ENCODE measurements at regions not wholly inside any gene's neighbourhood (a gene's known extent, or its start where the extent isn't known, plus 50 kb on each side); places are given as distances from the start of the nearest gene placed in this dataset.

GRCh38 chr17:74147056-74147835 lies 56.2 kb upstream of the RPL38 start:
- Histone ChIP-seq H3K36me3 (ENCODE audit: insufficient read depth, low read length) (no peaks in the 10 kb centered on the region), H3K9ac (ENCODE audit: low read depth, low read length) (no peak overlapping the region), H3K4me1 (ENCODE audit: insufficient read depth, low read length) (0 out of 2 replicates have a peak, but pooled peaks cover 8% of the 10 kb centered on the region), H3K27me3 (ENCODE audit: insufficient read depth, low read length) (no peaks in the 10 kb centered on the region), H3K9me3 (ENCODE audit: insufficient read depth, low read depth, low read length) (peaks cover 18% of the 10 kb centered on the region), H3K27ac (ENCODE audit: low read depth, low read length) (no peak overlapping the region), H3K4me3 (ENCODE audit: low read length) (no peak overlapping the region)
- 94% methylated on average over 14 of the region's 15 CpGs for whole genome bisulfite sequencing

- Histone ChIP-seq H3K27me3 (ENCODE audit: insufficient read depth, low read length) (no peaks in the 10 kb centered on the region), H3K4me1 (ENCODE audit: insufficient read depth, low read length) (0 out of 2 replicates have a peak, but pooled peaks cover 8% of the 10 kb centered on the region), H3K9me3 (ENCODE audit: insufficient read depth, low read depth, low read length) (peaks cover 11% of the 10 kb centered on the region), H3K36me3 (ENCODE audit: insufficient read depth, low read length) (no peaks in the 10 kb centered on the region), H3K9ac (ENCODE audit: low read depth, low read length) (no peak overlapping the region), H3K27ac (ENCODE audit: low read depth, low read length) (no peak overlapping the region), H3K4me3 (ENCODE audit: low read length) (no peak overlapping the region)
- 91% methylated on average over 4 of the region's 4 CpGs for WGBS
These were observed 55.5 kb upstream of the RPL38 start for GRCh38 chr17:74147966-74148365.

- 86% methylated on average over 4 of the region's 4 CpGs for WGBS
- H3K4me3 ChIP-seq (ENCODE audit: low read length): no peak overlapping the region
- no peaks in the 10 kb centered on the region for H3K36me3 ChIP-seq (ENCODE audit: insufficient read depth, low read length)
- H3K9me3 ChIP-seq (ENCODE audit: insufficient read depth, low read depth, low read length): peaks cover 6% of the 10 kb centered on the region; the same call in 1 of the 2 replicates
- H3K27me3 ChIP-seq (ENCODE audit: insufficient read depth, low read length): no peaks in the 10 kb centered on the region
- H3K27ac ChIP-seq (ENCODE audit: low read depth, low read length): no peak overlapping the region
- H3K4me1 ChIP-seq (ENCODE audit: insufficient read depth, low read length): 0 out of 2 replicates have a peak, but pooled peaks cover 8% of the 10 kb centered on the region
- H3K9ac ChIP-seq (ENCODE audit: low read depth, low read length): no peak overlapping the region
These were observed 55.0 kb upstream of the RPL38 start for GRCh38 chr17:74148446-74148845.

GRCh38 chr17:74148901-74149596 lies 54.4 kb upstream of the RPL38 start:
- H3K4me3 ChIP-seq (ENCODE audit: low read length): no peak overlapping the region
- H3K27me3 ChIP-seq (ENCODE audit: insufficient read depth, low read length): no peaks in the 10 kb centered on the region
- WGBS: 95% methylated on average over 7 of the region's 7 CpGs
- H3K36me3 ChIP-seq (ENCODE audit: insufficient read depth, low read length): no peaks in the 10 kb centered on the region
- H3K9ac ChIP-seq (ENCODE audit: low read depth, low read length): no peak overlapping the region
- H3K4me1 ChIP-seq (ENCODE audit: insufficient read depth, low read length): 0 out of 2 replicates have a peak, but pooled peaks cover 8% of the 10 kb centered on the region
- 0 out of 2 replicates have a peak, but pooled peaks cover under 1% of the 10 kb centered on the region for H3K9me3 ChIP-seq (ENCODE audit: insufficient read depth, low read depth, low read length)
- H3K27ac ChIP-seq (ENCODE audit: low read depth, low read length): no peak overlapping the region

- Histone ChIP-seq H3K9ac (ENCODE audit: low read depth, low read length) (no peak overlapping the region), H3K4me3 (ENCODE audit: low read length) (no peak overlapping the region), H3K9me3 (ENCODE audit: insufficient read depth, low read depth, low read length) (no peaks in the 10 kb centered on the region), H3K4me1 (ENCODE audit: insufficient read depth, low read length) (0 out of 2 replicates have a peak, but pooled peaks cover 8% of the 10 kb centered on the region), H3K36me3 (ENCODE audit: insufficient read depth, low read length) (no peaks in the 10 kb centered on the region), H3K27ac (ENCODE audit: low read depth, low read length) (no peak overlapping the region), H3K27me3 (ENCODE audit: insufficient read depth, low read length) (no peaks in the 10 kb centered on the region)
- WGBS: 76% methylated on average over 13 of the region's 13 CpGs
These were observed 53.7 kb upstream of the RPL38 start for GRCh38 chr17:74149597-74150427.

GRCh38 chr17:74150428-74151025 lies 53.0 kb upstream of the RPL38 start:
- WGBS: 87% methylated on average over 13 of the region's 14 CpGs
- H3K4me3 ChIP-seq (ENCODE audit: low read length): no peak overlapping the region
- H3K27me3 ChIP-seq (ENCODE audit: insufficient read depth, low read length): no peaks in the 10 kb centered on the region
- H3K27ac ChIP-seq (ENCODE audit: low read depth, low read length): no peak overlapping the region
- no peaks in the 10 kb centered on the region for H3K9me3 ChIP-seq (ENCODE audit: insufficient read depth, low read depth, low read length)
- H3K9ac ChIP-seq (ENCODE audit: low read depth, low read length): no peak overlapping the region
- 0 out of 2 replicates have a peak, but pooled peaks cover 8% of the 10 kb centered on the region for H3K4me1 ChIP-seq (ENCODE audit: insufficient read depth, low read length)
- no peaks in the 10 kb centered on the region for H3K36me3 ChIP-seq (ENCODE audit: insufficient read depth, low read length)

- WGBS: 93% methylated on average over 18 of the region's 18 CpGs
- 0 out of 2 replicates have a peak, but pooled peaks cover 3% of the 10 kb centered on the region for H3K9me3 ChIP-seq (ENCODE audit: insufficient read depth, low read depth, low read length)
- H3K4me1 ChIP-seq (ENCODE audit: insufficient read depth, low read length): 0 out of 2 replicates have a peak, but pooled peaks cover 8% of the 10 kb centered on the region
- H3K4me3 ChIP-seq (ENCODE audit: low read length): no peak overlapping the region
- no peak overlapping the region for H3K9ac ChIP-seq (ENCODE audit: low read depth, low read length)
- H3K27ac ChIP-seq (ENCODE audit: low read depth, low read length): no peak overlapping the region
- no peaks in the 10 kb centered on the region for H3K36me3 ChIP-seq (ENCODE audit: insufficient read depth, low read length)
- no peaks in the 10 kb centered on the region for H3K27me3 ChIP-seq (ENCODE audit: insufficient read depth, low read length)
These were observed 51.7 kb upstream of the RPL38 start for GRCh38 chr17:74151551-74152315.

- no peaks in the 10 kb centered on the region for H3K36me3 ChIP-seq (ENCODE audit: insufficient read depth, low read length)
- H3K4me1 ChIP-seq (ENCODE audit: insufficient read depth, low read length): 0 out of 2 replicates have a peak, but pooled peaks cover 8% of the 10 kb centered on the region
- 0 out of 2 replicates have a peak, but pooled peaks cover 3% of the 10 kb centered on the region for H3K9me3 ChIP-seq (ENCODE audit: insufficient read depth, low read depth, low read length)
- H3K4me3 ChIP-seq (ENCODE audit: low read length): no peak overlapping the region
- whole genome bisulfite sequencing: 84% methylated on average over 12 of the region's 12 CpGs
- H3K9ac ChIP-seq (ENCODE audit: low read depth, low read length): no peak overlapping the region
- no peak overlapping the region for H3K27ac ChIP-seq (ENCODE audit: low read depth, low read length)
- no peaks in the 10 kb centered on the region for H3K27me3 ChIP-seq (ENCODE audit: insufficient read depth, low read length)
These were observed 50.7 kb upstream of the RPL38 start for GRCh38 chr17:74152591-74153455.

GRCh38 chr17:74153456-74153810 lies 50.0 kb upstream of the RPL38 start:
- Histone ChIP-seq H3K27me3 (ENCODE audit: insufficient read depth, low read length) (no peaks in the 10 kb centered on the region), H3K36me3 (ENCODE audit: insufficient read depth, low read length) (no peaks in the 10 kb centered on the region)

More at GRCh38 chr17:74153456-74153810, 50.0 kb upstream of the RPL38 start:
- no peak overlapping the region for H3K9ac ChIP-seq (ENCODE audit: low read depth, low read length)
- H3K4me3 ChIP-seq (ENCODE audit: low read length): no peak overlapping the region
- 0 out of 2 replicates have a peak, but pooled peaks cover 3% of the 10 kb centered on the region for H3K9me3 ChIP-seq (ENCODE audit: insufficient read depth, low read depth, low read length)
- no peak overlapping the region for H3K27ac ChIP-seq (ENCODE audit: low read depth, low read length)
- 93% methylated on average over 4 of the region's 4 CpGs for whole genome bisulfite sequencing
- H3K4me1 ChIP-seq (ENCODE audit: insufficient read depth, low read length): 0 out of 2 replicates have a peak, but pooled peaks cover 8% of the 10 kb centered on the region

All from HUES64 (cell line).